HG02763 (cell line): ENCODE measurements at regions not wholly inside any gene's neighbourhood (a gene's known extent, or its start where the extent isn't known, plus 50 kb on each side); places are given as distances from the start of the nearest gene placed in this dataset.
"Not testable (repeated sequence)": the region's sequence is repeated elsewhere in the genome, so short reads cannot be mapped to it uniquely, and the experiment has no call there.

Experiments used
- ATAC-seq: cut with Tn5 transposase; IDR thresholded peaks from one replicate; pipeline ENCODE4 v1.9.1; 2021; ENCODE audit warnings: mild to moderate bottlenecking, moderate library complexity; ENCODE audit not compliant: unreplicated experiment

GRCh38 chr9:126056312-126057021, 270.2 kb upstream of the MVB12B start:
- no peak for ATAC-seq

- no peak for ATAC-seq
These were observed 269.4 kb upstream of the MVB12B start for GRCh38 chr9:126057121-126057825.

- ATAC-seq: no peak
These were observed 268.6 kb upstream of the MVB12B start for GRCh38 chr9:126058011-126058531.

- ATAC-seq: no peak
These were observed 268.0 kb upstream of the MVB12B start for GRCh38 chr9:126058591-126058990.

- ATAC-seq: no peak
These were observed 265.1 kb upstream of the MVB12B start for GRCh38 chr9:126061575-126061974.

- ATAC-seq: no peak
These were observed 264.3 kb upstream of the MVB12B start for GRCh38 chr9:126062158-126062886.

GRCh38 chr9:126063326-126063725, 263.3 kb upstream of the MVB12B start:
- no peak for ATAC-seq

- ATAC-seq: no peak
These were observed 260.5 kb upstream of the MVB12B start for GRCh38 chr9:126066131-126066530.

GRCh38 chr9:126067031-126067734, 259.4 kb upstream of the MVB12B start:
- no peak for ATAC-seq

- ATAC-seq: no peak
These were observed 257.9 kb upstream of the MVB12B start for GRCh38 chr9:126068534-126069230.

- ATAC-seq: no peak
These were observed 257.2 kb upstream of the MVB12B start for GRCh38 chr9:126069400-126069955.

GRCh38 chr9:126070058-126070655, 256.5 kb upstream of the MVB12B start:
- no peak for ATAC-seq

GRCh38 chr9:126071076-126071750, 255.4 kb upstream of the MVB12B start:
- ATAC-seq: no peak

- not testable (repeated sequence) for ATAC-seq
These were observed 249.0 kb upstream of the MVB12B start for GRCh38 chr9:126077656-126078055.

GRCh38 chr9:126080641-126081040, 246.0 kb upstream of the MVB12B start:
- ATAC-seq: no peak

- no peak for ATAC-seq
These were observed 244.9 kb upstream of the MVB12B start for GRCh38 chr9:126081746-126082145.

GRCh38 chr9:126084008-126084407, 242.6 kb upstream of the MVB12B start:
- no peak for ATAC-seq

GRCh38 chr9:126084696-126085095, 241.9 kb upstream of the MVB12B start:
- no peak for ATAC-seq

- ATAC-seq: no peak
These were observed 241.5 kb upstream of the MVB12B start for GRCh38 chr9:126085170-126085569.
